ENCODE measurements at regions not wholly inside any gene's neighbourhood (a gene's known extent, or its start where the extent isn't known, plus 50 kb on each side); places are given as distances from the start of the nearest gene placed in this dataset.
"Not testable (repeated sequence)": the region's sequence is repeated elsewhere in the genome, so short reads cannot be mapped to it uniquely, and the experiment has no call there.

DNA sequence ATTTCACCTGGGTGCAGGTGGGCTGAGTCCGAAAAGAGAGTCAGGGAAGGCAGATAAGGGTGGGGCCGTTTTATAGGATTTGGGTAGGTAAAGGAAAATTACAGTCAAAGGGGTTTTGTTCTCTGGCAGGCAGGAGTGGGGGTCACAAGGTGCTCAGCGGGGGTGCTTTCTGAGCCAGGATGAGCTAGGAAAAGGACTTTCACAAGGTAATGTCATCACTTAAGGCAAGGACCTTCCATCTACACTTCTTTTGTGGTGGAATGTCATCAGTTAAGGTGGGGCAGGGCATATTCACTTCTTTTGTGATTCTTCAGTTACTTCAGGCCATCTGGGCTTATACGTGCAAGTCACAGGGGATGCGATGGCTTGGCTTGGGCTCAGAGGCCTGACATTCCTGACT, 68.6 kb upstream of the ARG1 start:
- TF ChIP-seq CTCF (conservative IDR thresholded peaks at IDR 0.05; ENCODE audit: low read depth, low read length); EZH2 (IDR thresholded peaks at IDR 0.05; ENCODE audit: borderline replicate concordance, low read depth, low read length, poor library complexity, severe bottlenecking): not testable (repeated sequence)

All from A673 (cell line).